TTC549 (cell line): ENCODE measurements at regions not wholly inside any gene's neighbourhood (a gene's known extent, or its start where the extent isn't known, plus 50 kb on each side); places are given as distances from the start of the nearest gene placed in this dataset.

Source experiments
- FAIRE-seq: peaks from 2 replicates; lab custom pipeline; 2012; peaks lifted over from hg19 to GRCh38; lab: Jason Lieb, UNC

- no peak for FAIRE-seq
These were observed 500.6 kb upstream of the IGFBP3 start for GRCh38 chr7:46421441-46422230.

GRCh38 chr7:46414946-46415345 lies 493.9 kb upstream of the IGFBP3 start:
- FAIRE-seq = no peak

- FAIRE-seq = no peak
These were observed 490.2 kb upstream of the IGFBP3 start for GRCh38 chr7:46411236-46411635.

- no peak for FAIRE-seq
These were observed 486.1 kb upstream of the IGFBP3 start for GRCh38 chr7:46407125-46407524.

GRCh38 chr7:46397591-46397990 lies 476.5 kb upstream of the IGFBP3 start:
- no peak for FAIRE-seq

- FAIRE-seq = no peak
These were observed 475.4 kb upstream of the IGFBP3 start for GRCh38 chr7:46396481-46396880.

- no peak for FAIRE-seq
These were observed 472.1 kb upstream of the IGFBP3 start for GRCh38 chr7:46393142-46393541.

GRCh38 chr7:46391231-46392201 lies 470.4 kb upstream of the IGFBP3 start:
- no peak for FAIRE-seq

- no peak for FAIRE-seq
These were observed 469.0 kb upstream of the IGFBP3 start for GRCh38 chr7:46390042-46390441.

- FAIRE-seq = no peak
These were observed 468.1 kb upstream of the IGFBP3 start for GRCh38 chr7:46389146-46389545.

- FAIRE-seq = no peak
These were observed 466.6 kb upstream of the IGFBP3 start for GRCh38 chr7:46387646-46388045.

GRCh38 chr7:46386428-46387399 lies 465.6 kb upstream of the IGFBP3 start:
- FAIRE-seq = no peak

GRCh38 chr7:46385662-46386309 lies 464.7 kb upstream of the IGFBP3 start:
- peak; percentile 31 for FAIRE-seq

- no peak for FAIRE-seq
These were observed 462.5 kb upstream of the IGFBP3 start for GRCh38 chr7:46383605-46384004.

GRCh38 chr7:46369933-46370654 lies 449.0 kb upstream of the IGFBP3 start:
- FAIRE-seq = no peak

GRCh38 chr7:46368871-46369270 lies 447.8 kb upstream of the IGFBP3 start:
- FAIRE-seq = no peak

GRCh38 chr7:46366526-46366925 lies 445.5 kb upstream of the IGFBP3 start:
- FAIRE-seq = no peak

GRCh38 chr7:46363688-46364087 lies 442.6 kb upstream of the IGFBP3 start:
- no peak for FAIRE-seq

- no peak for FAIRE-seq
These were observed 439.7 kb upstream of the IGFBP3 start for GRCh38 chr7:46360811-46361210.

- FAIRE-seq = no peak
These were observed 439.2 kb upstream of the IGFBP3 start for GRCh38 chr7:46360296-46360695.

- FAIRE-seq = no peak
These were observed 436.8 kb upstream of the IGFBP3 start for GRCh38 chr7:46357851-46358250.
